Heart left ventricle (tissue), 16 donors: ENCODE measurements at regions not wholly inside any gene's neighbourhood (a gene's known extent, or its start where the extent isn't known, plus 50 kb on each side); places are given as distances from the start of the nearest gene placed in this dataset.

Experiments
- ATAC-seq, 4 donors: fragments of 200-7000 bp; cut with Tn5 transposase; one replicate each; pipeline ENCODE4 v1.9.1; 2020 to 2022; ENCODE audit warnings: moderate library complexity in 4 of 4, mild to moderate bottlenecking in 3 of 4, moderate number of reproducible peaks in 1 of 4
- DNase-seq, 5 donors: peaks; one replicate each; pipeline ENCODE4 v3.0.0-alpha.2; 2020
- H3K27ac ChIP-seq, 12 donors: fragments of 200-600 bp; sonication (generic) in 4 of 12; one replicate each; pipeline versions ENCODE4 v1.5.0 to v1.8.0; 2016 to 2022; ENCODE audit warnings: mild to moderate bottlenecking in 2 of 12
- H3K27me3 ChIP-seq, 9 donors: fragments of 200-600 bp; sonication (generic) in 2 of 9; one replicate each; pipeline versions ENCODE4 v1.5.1 to v1.8.0; 2016 to 2022; ENCODE audit warnings: mild to moderate bottlenecking in 3 of 9
- H3K36me3 ChIP-seq, 9 donors: fragments of 200-600 bp; sonication (generic) in 2 of 9; one replicate each; pipeline versions ENCODE4 v1.5.0 to v1.8.0; 2018 to 2022; ENCODE audit warnings: mild to moderate bottlenecking in 2 of 9
- H3K4me1 ChIP-seq, 12 donors: fragments of 200-600 bp; sonication (generic) in 4 of 12; one replicate each; pipeline versions ENCODE4 v1.5.0 to v1.8.0; 2016 to 2022; ENCODE audit warnings: mild to moderate bottlenecking in 3 of 12
- H3K4me3 ChIP-seq, 12 donors: fragments of 200-600 bp; sonication (generic) in 4 of 12; one replicate each; pipeline versions ENCODE4 v1.5.0 to v1.8.0; 2017 to 2022; ENCODE audit warnings: mild to moderate bottlenecking in 9 of 12, moderate library complexity in 4 of 12
- H3K9me3 ChIP-seq, 12 donors: fragments of 200-600 bp; sonication (generic) in 4 of 12; one replicate each; pipeline versions ENCODE4 v1.5.0 to v1.8.0; 2016 to 2022; ENCODE audit warnings: mild to moderate bottlenecking in 1 of 12
- CTCF ChIP-seq, 12 donors: fragments of 200-600 bp; sonication (generic) in 4 of 12; IDR thresholded peaks; one replicate each; pipeline versions ENCODE4 v1.5.0 to v1.8.0; 2018 to 2022; ENCODE audit warnings: antibody characterized with exemption in 12 of 12, mild to moderate bottlenecking in 5 of 12
- POLR2A ChIP-seq, 2 donors: fragments of 450-650 bp; IDR thresholded peaks; one replicate each; pipeline ENCODE4 v1.6.1; 2017; ENCODE audit warnings: antibody characterized with exemption in 2 of 2, mild to moderate bottlenecking in 2 of 2, moderate library complexity in 2 of 2
- WGBS, 4 donors: extraction: QIAGEN DNeasy Blood & Tissue Kit in 2 of 4; methylation state at CpG; one replicate each; pipeline versions ENCODE4 v1.1.5 to v1.1.7; 2013 to 2018; 5-methylcytosine and 5-hydroxymethylcytosine counted together
- intact Hi-C, 10 donors: fragments of 100-400 bp; cut with DNase I; formaldehyde crosslinking; loops; one replicate each; pipeline versions ENCODE4 v1.11.1 to v1.14.2; 2022
- donor health status: ischemic (EF 13 %, LVEDD 7.1; RV severe dilation, severe dysfunction).
- donor health status: healthy with polysubstance abuse.
- donor health status: DM: no; HTN: yes; CAD: no.
- donor health status: DM: no; HTN: no; CAD: no.
- donor health status: ischemic (EF 25% LVEDD 6.9; RV normal size, moderate dysfunction).
- donor health status: ischemic (EF 25% LVEDD 5.7; RV mildly dilated, moderate dysfunction).
- donor health status: healthy.
- donor health status: DM: yes; HTN: yes; CAD: no.
- donor health status: ischemic (EF 35%, LVEDD 5.7; RV mildly dilated, moderate dysfunction).
- donor health status: nonischemic (EF 11% LVEDD 7.7; RV severe dilation, severe dysfunction).
- donor health status: DM: yes; HTN: yes; CAD: no.
- donor health status: PGD.
- donor health status: ischemic (EF 29% LVEDD 5.4; RV normal size, mild dysfunction).
- donor health status: nonischemic (EF 23%, LVEDD 6.1; RV moderate dilation, normal function).

- intact Hi-C loops, result no loop called here
- H3K36me3 ChIP-seq, result no peaks in the 10 kb centered on the region
- no peak for DNase-seq
- 41 to 65% (median 51%) methylated on average over 1 of the region's 1 CpG for WGBS, 4 donors
- H3K27ac ChIP-seq, result peak overlapping the region in 3 of 12 donors; percentile 1 to 35 (median 5)
- peak in 2 of 4 donors; percentile 32 to 59 for ATAC-seq
- no peaks in the 10 kb centered on the region for H3K9me3 ChIP-seq
- no peaks in the 10 kb centered on the region for H3K27me3 ChIP-seq
- TF ChIP-seq POLR2A (IDR thresholded peaks at IDR 0.05) (no peak), CTCF (IDR thresholded peaks at IDR 0.05) (no peak)
- H3K4me1 ChIP-seq, result peaks cover 0 to 8% (median 0%) of the 10 kb centered on the region in 12 donors
- H3K4me3 ChIP-seq, result no peak overlapping the region
These were observed 1049.7 kb downstream of the FAT4 start for GRCh38 chr4:126364311-126364911.

GRCh38 chr4:126369076-126369475, 1054.3 kb downstream of the FAT4 start:
- Histone ChIP-seq H3K27me3 (no peaks in the 10 kb centered on the region), H3K27ac (no peak overlapping the region), H3K9me3 (no peaks in the 10 kb centered on the region), H3K4me1 (peaks cover 0 to 8% (median 0%) of the 10 kb centered on the region in 12 donors), H3K36me3 (no peaks in the 10 kb centered on the region), H3K4me3 (no peak overlapping the region)
- TF ChIP-seq POLR2A (IDR thresholded peaks at IDR 0.05) (no peak), CTCF (IDR thresholded peaks at IDR 0.05) (no peak)
- DNase-seq (no peak), ATAC-seq (no peak)
- intact Hi-C loops, result no loop called here

GRCh38 chr4:126372634-126373033, 1057.9 kb downstream of the FAT4 start:
- intact Hi-C loops, result no loop called here
- 71 to 84% (median 78%) methylated on average over 2 of the region's 2 CpGs for WGBS, 4 donors
- ATAC-seq, result no peak
- H3K27me3 ChIP-seq, result no peaks in the 10 kb centered on the region
- H3K36me3 ChIP-seq, result no peaks in the 10 kb centered on the region
- DNase-seq, result no peak
- H3K27ac ChIP-seq, result no peak overlapping the region
- TF ChIP-seq CTCF (IDR thresholded peaks at IDR 0.05), result no peak
- TF ChIP-seq POLR2A (IDR thresholded peaks at IDR 0.05), result no peak
- peaks cover 0 to 8% (median 0%) of the 10 kb centered on the region in 12 donors for H3K4me1 ChIP-seq
- no peak overlapping the region for H3K4me3 ChIP-seq
- H3K9me3 ChIP-seq, result no peaks in the 10 kb centered on the region

- 26 to 45% (median 34%) methylated on average over 2 of the region's 2 CpGs for WGBS, 4 donors
- Histone ChIP-seq H3K36me3 (no peaks in the 10 kb centered on the region), H3K27ac (peak overlapping the region in 1 of 12 donors; percentile 4), H3K9me3 (no peaks in the 10 kb centered on the region), H3K4me1 (no peaks in the 10 kb centered on the region), H3K27me3 (no peaks in the 10 kb centered on the region), H3K4me3 (no peak overlapping the region)
- TF ChIP-seq CTCF (IDR thresholded peaks at IDR 0.05) (no peak), POLR2A (IDR thresholded peaks at IDR 0.05) (no peak)
- DNase-seq (no peak), ATAC-seq (no peak)
- intact Hi-C loops, result no loop called here
These were observed 1060.8 kb downstream of the FAT4 start for GRCh38 chr4:126375462-126376054.
